Ovary (tissue), 3 donors: ENCODE measurements at regions not wholly inside any gene's neighbourhood (a gene's known extent, or its start where the extent isn't known, plus 50 kb on each side); places are given as distances from the start of the nearest gene placed in this dataset.

Experiments used
- EP300 ChIP-seq: sonication (generic); formaldehyde crosslinking; IDR thresholded peaks from one replicate; pipeline ENCODE4 v1.6.1; 2017; ENCODE audit warnings: antibody characterized with exemption
- POLR2A ChIP-seq: fragments of 450-650 bp; IDR thresholded peaks from one replicate; pipeline ENCODE4 v1.6.1; 2017; ENCODE audit warnings: antibody characterized with exemption, mild to moderate bottlenecking, moderate library complexity
- TF ChIP-seq, protein P1 (sequence below), 3 donors: fragments of 450-650 bp in 2 of 3; fragments of 200-600 bp in 1 of 3; IDR thresholded peaks; one replicate each; pipeline versions ENCODE4 v1.5.1 to v1.8.0; 2016 to 2022; ENCODE audit warnings: antibody characterized with exemption in 3 of 3, mild to moderate bottlenecking in 1 of 3
- donor health status: DM: no; HTN: no; CAD: no.

DNA sequence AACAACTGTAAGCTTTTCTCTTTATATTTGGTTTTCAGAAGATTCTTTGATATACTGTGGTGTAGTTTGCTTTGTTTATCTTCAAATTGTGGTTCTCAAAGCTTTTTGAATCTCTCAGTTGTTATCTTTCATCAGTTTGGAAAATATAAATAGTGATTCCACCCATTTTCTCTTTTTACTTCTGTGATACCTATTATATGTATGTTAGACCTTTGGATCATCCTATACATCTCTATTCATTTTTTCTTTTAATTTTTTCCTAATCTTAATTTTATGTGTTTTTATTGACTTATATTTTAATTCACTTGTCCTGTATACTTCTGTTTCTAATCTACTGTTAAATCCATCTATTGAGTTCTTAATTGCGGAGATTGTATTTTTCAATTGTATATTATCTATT lies 160.7 kb upstream of the COL8A1 start:
- TF ChIP-seq, protein P1, sequence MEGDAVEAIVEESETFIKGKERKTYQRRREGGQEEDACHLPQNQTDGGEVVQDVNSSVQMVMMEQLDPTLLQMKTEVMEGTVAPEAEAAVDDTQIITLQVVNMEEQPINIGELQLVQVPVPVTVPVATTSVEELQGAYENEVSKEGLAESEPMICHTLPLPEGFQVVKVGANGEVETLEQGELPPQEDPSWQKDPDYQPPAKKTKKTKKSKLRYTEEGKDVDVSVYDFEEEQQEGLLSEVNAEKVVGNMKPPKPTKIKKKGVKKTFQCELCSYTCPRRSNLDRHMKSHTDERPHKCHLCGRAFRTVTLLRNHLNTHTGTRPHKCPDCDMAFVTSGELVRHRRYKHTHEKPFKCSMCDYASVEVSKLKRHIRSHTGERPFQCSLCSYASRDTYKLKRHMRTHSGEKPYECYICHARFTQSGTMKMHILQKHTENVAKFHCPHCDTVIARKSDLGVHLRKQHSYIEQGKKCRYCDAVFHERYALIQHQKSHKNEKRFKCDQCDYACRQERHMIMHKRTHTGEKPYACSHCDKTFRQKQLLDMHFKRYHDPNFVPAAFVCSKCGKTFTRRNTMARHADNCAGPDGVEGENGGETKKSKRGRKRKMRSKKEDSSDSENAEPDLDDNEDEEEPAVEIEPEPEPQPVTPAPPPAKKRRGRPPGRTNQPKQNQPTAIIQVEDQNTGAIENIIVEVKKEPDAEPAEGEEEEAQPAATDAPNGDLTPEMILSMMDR (IDR thresholded peaks at IDR 0.05) = no peak
- TF ChIP-seq EP300 (no peak), POLR2A (no peak)
